ENCODE measurements at regions not wholly inside any gene's neighbourhood (a gene's known extent, or its start where the extent isn't known, plus 50 kb on each side); places are given as distances from the start of the nearest gene placed in this dataset.

DNA sequence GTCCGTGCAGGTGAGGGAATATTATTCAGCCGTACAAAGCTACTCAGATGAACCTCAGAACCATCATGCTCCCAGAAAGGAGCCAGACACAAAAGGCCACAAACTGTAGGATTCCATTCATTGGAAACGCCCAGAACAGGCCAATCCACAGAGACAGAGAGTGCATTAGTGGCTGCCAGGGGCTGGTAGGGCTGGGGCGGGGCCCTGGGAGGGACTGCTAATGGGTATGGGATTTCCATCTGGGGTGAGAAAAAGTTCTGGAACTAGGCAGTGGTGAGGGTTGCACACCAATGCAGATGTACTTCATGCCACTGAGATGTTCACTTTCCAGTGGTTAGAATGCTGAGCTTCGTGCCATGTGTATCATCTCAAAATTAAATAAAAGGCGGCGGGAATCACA lies 101.1 kb downstream of the RFLNA start:
- TF ChIP-seq EZH2 (IDR thresholded peaks at IDR 0.05; ENCODE audit: insufficient read depth, poor library complexity, severe bottlenecking) = no peak
- no peak for TF ChIP-seq EZH2phosphoT487 (IDR thresholded peaks at IDR 0.05; ENCODE audit: insufficient read depth, low read depth)

All from GM23248 (cell line).